NT2/D1 (cell line): ENCODE measurements at regions not wholly inside any gene's neighbourhood (a gene's known extent, or its start where the extent isn't known, plus 50 kb on each side); places are given as distances from the start of the nearest gene placed in this dataset.

ENCODE experiments used
- DNase-seq: peaks from one replicate; pipeline ENCODE4 v3.0.0-alpha.2; 2011; ENCODE audit warnings: low read depth, low spot score
- H3K27me3 ChIP-seq: 2 replicates; pipeline ENCODE4 v1.6.0; 2011; ENCODE audit warnings: mild to moderate bottlenecking; ENCODE audit not compliant: insufficient read length, insufficient read depth
- H3K36me3 ChIP-seq: 2 replicates; pipeline ENCODE4 v1.6.1; 2011; ENCODE audit warnings: mild to moderate bottlenecking, low read length, mixed read lengths; ENCODE audit not compliant: insufficient read depth, insufficient read length
- H3K4me1 ChIP-seq: 2 replicates; pipeline ENCODE4 v1.5.1; 2011; ENCODE audit not compliant: insufficient read depth, insufficient read length
- H3K4me3 ChIP-seq: 2 replicates; pipeline ENCODE4 v1.5.1; 2011; ENCODE audit warnings: low read depth; ENCODE audit not compliant: insufficient read length
- H3K9ac ChIP-seq: 2 replicates; pipeline ENCODE4 v1.6.0; 2011; ENCODE audit warnings: low read depth; ENCODE audit not compliant: insufficient read length
- H3K9me3 ChIP-seq: 2 replicates; pipeline ENCODE4 v1.5.1; 2011; ENCODE audit warnings: mild to moderate bottlenecking, low read length; ENCODE audit not compliant: insufficient read depth
- SUZ12 ChIP-seq: IDR thresholded peaks from 2 replicates; pipeline ENCODE4 v1.6.1; 2011; ENCODE audit not compliant: insufficient read length, insufficient read depth; ENCODE audit errors: extremely low read depth
- YY1 ChIP-seq: IDR thresholded peaks from 2 replicates; pipeline ENCODE4 v1.6.1; 2011; ENCODE audit not compliant: insufficient read length, insufficient read depth
- ZNF274 ChIP-seq: IDR thresholded peaks from 2 replicates; pipeline ENCODE4 v1.6.1; 2011; ENCODE audit warnings: mild to moderate bottlenecking, low read depth, low read length

GRCh38 chr20:60974022-60974421 lies 278.0 kb upstream of the CDH4 start:
- 0 out of 2 replicates have a peak, but pooled peaks cover under 1% of the 10 kb centered on the region for H3K9me3 ChIP-seq
- H3K27me3 ChIP-seq = peaks cover 95% of the 10 kb centered on the region
- DNase-seq = no peak
- H3K9ac ChIP-seq = no peak overlapping the region
- H3K4me1 ChIP-seq = no peaks in the 10 kb centered on the region
- H3K4me3 ChIP-seq = no peak overlapping the region
- no peaks in the 10 kb centered on the region for H3K36me3 ChIP-seq
- TF ChIP-seq YY1 = no peak
- TF ChIP-seq SUZ12 = no peak

- Histone ChIP-seq H3K9ac (no peak overlapping the region), H3K4me1 (no peaks in the 10 kb centered on the region), H3K27me3 (peaks cover 95% of the 10 kb centered on the region), H3K9me3 (0 out of 2 replicates have a peak, but pooled peaks cover 5% of the 10 kb centered on the region), H3K36me3 (no peaks in the 10 kb centered on the region), H3K4me3 (no peak overlapping the region)
- TF ChIP-seq ZNF274 (no peak), YY1 (no peak), SUZ12 (no peak)
- DNase-seq = no peak
Observed at GRCh38 chr20:60974441-60974945, 277.6 kb upstream of the CDH4 start.

- TF ChIP-seq ZNF274 (no peak), SUZ12 (no peak), YY1 (no peak)
- H3K27me3 ChIP-seq = peaks cover 93% of the 10 kb centered on the region
- no peak overlapping the region for H3K9ac ChIP-seq
- no peak for DNase-seq
- H3K9me3 ChIP-seq = 0 out of 2 replicates have a peak, but pooled peaks cover 11% of the 10 kb centered on the region
- no peak overlapping the region for H3K4me3 ChIP-seq
- no peaks in the 10 kb centered on the region for H3K4me1 ChIP-seq
- no peaks in the 10 kb centered on the region for H3K36me3 ChIP-seq
Observed at GRCh38 chr20:60976139-60976538, 275.9 kb upstream of the CDH4 start.

- no peak overlapping the region for H3K4me3 ChIP-seq
- DNase-seq = no peak
- H3K9me3 ChIP-seq = 0 out of 2 replicates have a peak, but pooled peaks cover 11% of the 10 kb centered on the region
- no peaks in the 10 kb centered on the region for H3K4me1 ChIP-seq
- H3K9ac ChIP-seq = no peak overlapping the region
- H3K27me3 ChIP-seq = peaks cover 87% of the 10 kb centered on the region
- TF ChIP-seq SUZ12 (no peak), ZNF274 (no peak), YY1 (no peak)
- no peaks in the 10 kb centered on the region for H3K36me3 ChIP-seq
Observed at GRCh38 chr20:60976913-60977312, 275.1 kb upstream of the CDH4 start.

- Histone ChIP-seq H3K9me3 (0 out of 2 replicates have a peak, but pooled peaks cover 11% of the 10 kb centered on the region), H3K9ac (no peak overlapping the region), H3K4me3 (no peak overlapping the region), H3K36me3 (no peaks in the 10 kb centered on the region), H3K27me3 (peaks cover 78% of the 10 kb centered on the region), H3K4me1 (no peaks in the 10 kb centered on the region)
- DNase-seq = no peak
- TF ChIP-seq ZNF274 = no peak
- TF ChIP-seq YY1 = no peak
- no peak for TF ChIP-seq SUZ12
Observed at GRCh38 chr20:60977901-60978300, 274.2 kb upstream of the CDH4 start.

GRCh38 chr20:60984666-60985065 lies 267.4 kb upstream of the CDH4 start:
- TF ChIP-seq SUZ12 (no peak), YY1 (no peak), ZNF274 (no peak)
- H3K9me3 ChIP-seq = 0 out of 2 replicates have a peak, but pooled peaks cover 4% of the 10 kb centered on the region
- DNase-seq = no peak
- no peak overlapping the region for H3K4me3 ChIP-seq
- H3K9ac ChIP-seq = no peak overlapping the region
- no peaks in the 10 kb centered on the region for H3K36me3 ChIP-seq
- peaks cover 77% of the 10 kb centered on the region for H3K27me3 ChIP-seq
- H3K4me1 ChIP-seq = no peaks in the 10 kb centered on the region

GRCh38 chr20:60986506-60987156 lies 265.4 kb upstream of the CDH4 start:
- no peak overlapping the region for H3K4me3 ChIP-seq
- no peak for DNase-seq
- no peaks in the 10 kb centered on the region for H3K9me3 ChIP-seq
- peaks cover 81% of the 10 kb centered on the region for H3K27me3 ChIP-seq
- no peaks in the 10 kb centered on the region for H3K4me1 ChIP-seq
- TF ChIP-seq YY1 (no peak), SUZ12 (no peak), ZNF274 (no peak)
- H3K36me3 ChIP-seq = no peaks in the 10 kb centered on the region
- H3K9ac ChIP-seq = no peak overlapping the region
